ENCODE measurements at regions not wholly inside any gene's neighbourhood (a gene's known extent, or its start where the extent isn't known, plus 50 kb on each side); places are given as distances from the start of the nearest gene placed in this dataset.

DNA sequence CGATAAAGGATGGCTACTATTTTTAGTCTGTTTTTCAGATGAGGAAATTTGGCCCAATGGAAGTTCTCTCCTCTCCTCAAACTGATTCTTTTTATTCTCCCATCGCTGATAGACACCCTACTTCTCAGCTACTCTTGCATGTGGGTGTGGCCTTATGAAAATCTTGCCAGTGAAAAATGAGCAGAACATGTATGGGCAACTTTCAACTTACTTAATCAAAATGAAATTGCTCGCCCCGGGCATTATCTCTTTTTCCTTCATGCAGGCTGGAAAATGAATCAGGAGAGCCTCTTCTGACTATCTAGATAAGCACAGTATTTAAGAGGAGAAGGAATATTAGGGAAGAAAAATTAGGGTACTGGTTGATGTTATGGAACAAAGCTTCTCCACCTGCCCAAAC is 2354.7 kb upstream of the RAG2 start:
- H3K9me3 Mint-ChIP-seq (ENCODE audit: unreplicated experiment), result no peaks in the 10 kb centered on the region
- H3K27me3 Mint-ChIP-seq (ENCODE audit: unreplicated experiment), result no peaks in the 10 kb centered on the region
- no peak overlapping the region for H3K4me3 Mint-ChIP-seq (ENCODE audit: unreplicated experiment)
- TF ChIP-seq, protein P1, sequence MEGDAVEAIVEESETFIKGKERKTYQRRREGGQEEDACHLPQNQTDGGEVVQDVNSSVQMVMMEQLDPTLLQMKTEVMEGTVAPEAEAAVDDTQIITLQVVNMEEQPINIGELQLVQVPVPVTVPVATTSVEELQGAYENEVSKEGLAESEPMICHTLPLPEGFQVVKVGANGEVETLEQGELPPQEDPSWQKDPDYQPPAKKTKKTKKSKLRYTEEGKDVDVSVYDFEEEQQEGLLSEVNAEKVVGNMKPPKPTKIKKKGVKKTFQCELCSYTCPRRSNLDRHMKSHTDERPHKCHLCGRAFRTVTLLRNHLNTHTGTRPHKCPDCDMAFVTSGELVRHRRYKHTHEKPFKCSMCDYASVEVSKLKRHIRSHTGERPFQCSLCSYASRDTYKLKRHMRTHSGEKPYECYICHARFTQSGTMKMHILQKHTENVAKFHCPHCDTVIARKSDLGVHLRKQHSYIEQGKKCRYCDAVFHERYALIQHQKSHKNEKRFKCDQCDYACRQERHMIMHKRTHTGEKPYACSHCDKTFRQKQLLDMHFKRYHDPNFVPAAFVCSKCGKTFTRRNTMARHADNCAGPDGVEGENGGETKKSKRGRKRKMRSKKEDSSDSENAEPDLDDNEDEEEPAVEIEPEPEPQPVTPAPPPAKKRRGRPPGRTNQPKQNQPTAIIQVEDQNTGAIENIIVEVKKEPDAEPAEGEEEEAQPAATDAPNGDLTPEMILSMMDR (IDR thresholded peaks at IDR 0.05; ENCODE audit: unreplicated experiment), result no peak
- DNase-seq (ENCODE audit: low spot score), result no peak
- H3K36me3 Mint-ChIP-seq (ENCODE audit: low read depth, unreplicated experiment), result no peaks in the 10 kb centered on the region
- H3K27ac Mint-ChIP-seq (ENCODE audit: unreplicated experiment), result no peak overlapping the region
- no peaks in the 10 kb centered on the region for H3K4me1 Mint-ChIP-seq (ENCODE audit: unreplicated experiment)

DNA sequence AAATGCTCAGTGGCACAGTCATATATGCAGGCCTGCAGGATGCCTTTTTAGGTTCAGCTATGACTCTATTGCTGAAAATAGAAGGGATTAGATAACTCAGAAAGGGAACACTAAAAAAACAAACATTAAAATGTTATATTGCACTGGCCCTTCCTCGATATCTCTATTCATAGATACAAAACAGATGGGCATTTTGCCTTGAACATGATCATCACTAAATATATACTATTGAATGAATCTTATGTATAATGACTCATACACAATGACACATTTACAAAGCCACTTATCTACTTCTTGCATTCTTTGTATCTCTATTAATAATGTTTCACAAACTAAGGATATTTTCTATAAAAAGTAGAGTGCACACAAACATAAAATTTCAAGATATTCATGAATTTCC is 2352.8 kb upstream of the RAG2 start:
- Mint-ChIP-seq H3K9me3 (ENCODE audit: unreplicated experiment) (peaks cover 5% of the 10 kb centered on the region), H3K27ac (ENCODE audit: unreplicated experiment) (no peak overlapping the region), H3K27me3 (ENCODE audit: unreplicated experiment) (no peaks in the 10 kb centered on the region), H3K4me1 (ENCODE audit: unreplicated experiment) (no peaks in the 10 kb centered on the region), H3K36me3 (ENCODE audit: low read depth, unreplicated experiment) (no peaks in the 10 kb centered on the region), H3K4me3 (ENCODE audit: unreplicated experiment) (no peak overlapping the region)
- DNase-seq (ENCODE audit: low spot score), result no peak
- TF ChIP-seq, protein P1 (IDR thresholded peaks at IDR 0.05; ENCODE audit: unreplicated experiment), result no peak

DNA sequence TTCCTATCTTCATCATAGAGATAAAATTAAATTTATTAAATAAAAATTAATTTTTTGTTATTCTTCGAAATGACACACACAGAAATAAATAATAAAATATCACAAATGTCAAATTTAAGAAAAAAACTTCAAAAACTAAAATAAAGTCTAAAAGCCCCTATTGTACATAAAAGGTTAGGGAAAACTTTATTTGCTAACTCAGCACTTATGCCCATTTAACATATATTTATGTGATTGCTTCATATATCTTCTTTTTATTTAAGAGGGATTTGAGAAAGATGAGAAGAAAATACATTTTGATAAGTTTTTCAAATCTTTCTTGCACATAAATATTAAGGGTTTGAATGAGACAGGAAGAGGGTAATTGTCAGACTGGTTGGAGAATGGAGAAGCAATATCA is 2350.4 kb upstream of the RAG2 start:
- no peaks in the 10 kb centered on the region for H3K4me1 Mint-ChIP-seq (ENCODE audit: unreplicated experiment)
- TF ChIP-seq, protein P1 (IDR thresholded peaks at IDR 0.05; ENCODE audit: unreplicated experiment), result no peak
- no peaks in the 10 kb centered on the region for H3K36me3 Mint-ChIP-seq (ENCODE audit: low read depth, unreplicated experiment)
- H3K27me3 Mint-ChIP-seq (ENCODE audit: unreplicated experiment), result no peaks in the 10 kb centered on the region
- H3K9me3 Mint-ChIP-seq (ENCODE audit: unreplicated experiment), result peaks cover 5% of the 10 kb centered on the region
- no peak overlapping the region for H3K4me3 Mint-ChIP-seq (ENCODE audit: unreplicated experiment)
- no peak for DNase-seq (ENCODE audit: low spot score)
- no peak overlapping the region for H3K27ac Mint-ChIP-seq (ENCODE audit: unreplicated experiment)

DNA sequence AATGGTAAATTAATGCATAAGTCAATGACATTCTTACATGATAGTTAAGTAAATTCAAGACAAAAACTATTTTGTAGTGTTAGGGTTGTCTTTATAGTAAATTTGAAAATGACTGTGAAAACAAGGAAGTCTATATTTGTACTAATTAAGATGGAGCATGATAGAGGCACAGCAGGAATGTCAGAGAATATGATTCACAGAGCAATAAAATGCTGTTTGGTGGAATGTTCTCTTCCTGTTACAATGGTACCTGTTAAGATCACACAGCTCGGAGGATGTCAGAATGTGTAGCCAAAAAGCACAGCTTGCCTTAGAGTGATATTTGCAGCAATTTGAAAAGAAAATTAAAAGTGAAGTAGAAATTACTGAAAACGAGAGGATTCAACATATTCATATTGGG is 2339.7 kb upstream of the RAG2 start:
- DNase-seq (ENCODE audit: low spot score), result no peak
- Mint-ChIP-seq H3K4me1 (ENCODE audit: unreplicated experiment) (no peaks in the 10 kb centered on the region), H3K9me3 (ENCODE audit: unreplicated experiment) (no peaks in the 10 kb centered on the region), H3K27me3 (ENCODE audit: unreplicated experiment) (no peaks in the 10 kb centered on the region), H3K27ac (ENCODE audit: unreplicated experiment) (no peak overlapping the region), H3K36me3 (ENCODE audit: low read depth, unreplicated experiment) (no peaks in the 10 kb centered on the region), H3K4me3 (ENCODE audit: unreplicated experiment) (no peak overlapping the region)
- TF ChIP-seq, protein P1 (IDR thresholded peaks at IDR 0.05; ENCODE audit: unreplicated experiment), result no peak

DNA sequence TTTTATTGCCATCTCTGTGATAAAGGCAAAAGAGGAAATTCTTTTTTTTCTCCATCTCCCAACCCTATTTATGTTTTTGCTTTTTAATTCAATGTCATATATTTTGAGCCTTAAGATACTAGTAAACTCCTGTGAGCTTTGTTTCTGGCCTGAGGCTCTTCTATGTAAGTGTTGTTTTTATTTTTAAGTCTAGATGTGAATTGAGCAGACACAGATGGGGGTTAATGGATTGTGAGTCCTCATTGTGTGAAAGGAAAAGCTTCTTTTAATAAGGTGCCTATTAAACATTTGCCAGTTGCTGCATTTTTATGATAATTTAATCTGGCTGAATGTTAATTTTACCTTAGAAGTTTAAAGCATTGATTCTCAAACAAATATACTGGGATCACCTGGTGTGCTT is 2337.9 kb upstream of the RAG2 start:
- Mint-ChIP-seq H3K36me3 (ENCODE audit: low read depth, unreplicated experiment) (no peaks in the 10 kb centered on the region), H3K4me1 (ENCODE audit: unreplicated experiment) (no peaks in the 10 kb centered on the region), H3K27me3 (ENCODE audit: unreplicated experiment) (no peaks in the 10 kb centered on the region), H3K4me3 (ENCODE audit: unreplicated experiment) (no peak overlapping the region), H3K27ac (ENCODE audit: unreplicated experiment) (no peak overlapping the region), H3K9me3 (ENCODE audit: unreplicated experiment) (no peaks in the 10 kb centered on the region)
- TF ChIP-seq, protein P1 (IDR thresholded peaks at IDR 0.05; ENCODE audit: unreplicated experiment), result no peak
- DNase-seq (ENCODE audit: low spot score), result no peak
